GM18505 (cell line): ENCODE measurements at regions not wholly inside any gene's neighbourhood (a gene's known extent, or its start where the extent isn't known, plus 50 kb on each side); places are given as distances from the start of the nearest gene placed in this dataset.
A peak's percentile ranks its signal among the peaks of the same experiment; 100 is the strongest.

Experiments
- ATAC-seq: cut with Tn5 transposase; IDR thresholded peaks from one replicate; pipeline ENCODE4 v1.9.1; 2021; ENCODE audit not compliant: unreplicated experiment
- POLR2A ChIP-seq: IDR thresholded peaks from 4 replicates; pipeline ENCODE4 v1.6.1; 2011; ENCODE audit warnings: borderline replicate concordance; ENCODE audit not compliant: insufficient read depth, insufficient read length; ENCODE audit errors: extremely low read depth

- ATAC-seq, result no peak
- no peak for TF ChIP-seq POLR2A
These were observed 135.9 kb upstream of the SLC1A4 start for GRCh38 chr2:64853306-64853705.

- TF ChIP-seq POLR2A, result no peak
- ATAC-seq, result no peak
These were observed 135.3 kb upstream of the SLC1A4 start for GRCh38 chr2:64853894-64854293.

- no peak for ATAC-seq
- TF ChIP-seq POLR2A, result no peak
These were observed 134.4 kb upstream of the SLC1A4 start for GRCh38 chr2:64854773-64855237.

GRCh38 chr2:64857581-64858471 lies 131.4 kb upstream of the SLC1A4 start:
- ATAC-seq, result no peak
- no peak for TF ChIP-seq POLR2A

GRCh38 chr2:64858541-64859311 lies 130.5 kb upstream of the SLC1A4 start:
- ATAC-seq, result no peak
- no peak for TF ChIP-seq POLR2A

GRCh38 chr2:64859312-64860212 lies 129.6 kb upstream of the SLC1A4 start:
- no peak for ATAC-seq

GRCh38 chr2:64860276-64860885 lies 128.8 kb upstream of the SLC1A4 start:
- peak; percentile 25 for ATAC-seq
- peak; percentile 37 for TF ChIP-seq POLR2A

More at GRCh38 chr2:64859312-64860212, 129.6 kb upstream of the SLC1A4 start:
- peak; percentile 48 for TF ChIP-seq POLR2A

- ATAC-seq, result no peak
- no peak for TF ChIP-seq POLR2A
These were observed 128.3 kb upstream of the SLC1A4 start for GRCh38 chr2:64860936-64861335.

- TF ChIP-seq POLR2A, result no peak
- ATAC-seq, result no peak
These were observed 127.5 kb upstream of the SLC1A4 start for GRCh38 chr2:64861452-64862397.

GRCh38 chr2:64862623-64863022 lies 126.6 kb upstream of the SLC1A4 start:
- no peak for TF ChIP-seq POLR2A
- ATAC-seq, result no peak

- no peak for TF ChIP-seq POLR2A
- no peak for ATAC-seq
These were observed 125.9 kb upstream of the SLC1A4 start for GRCh38 chr2:64863097-64863820.
